ENCODE measurements at regions not wholly inside any gene's neighbourhood (a gene's known extent, or its start where the extent isn't known, plus 50 kb on each side); places are given as distances from the start of the nearest gene placed in this dataset.
A peak's percentile ranks its signal among the peaks of the same experiment; 100 is the strongest.

DNA sequence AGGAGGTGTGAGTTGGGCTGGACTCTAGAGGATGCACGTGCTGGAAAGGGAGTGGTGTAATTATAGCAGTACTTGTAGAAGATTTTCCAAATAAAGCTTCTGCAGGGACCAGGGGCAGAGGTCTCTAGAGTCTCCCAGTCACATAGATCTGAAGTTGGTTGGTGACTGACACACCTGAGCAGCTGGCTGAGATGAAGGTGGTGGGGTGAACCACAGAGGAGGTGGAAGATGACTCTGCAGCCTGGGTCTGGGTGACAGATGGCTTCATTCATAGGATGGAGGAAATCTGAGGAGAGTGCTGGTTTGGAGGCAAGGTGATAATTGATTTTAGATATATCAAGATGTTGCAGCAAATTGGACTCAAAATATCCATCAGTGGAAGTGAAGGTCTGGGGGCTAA, 178.9 kb upstream of the IVNS1ABP start:
- H3K27me3 ChIP-seq (replicated peaks in 2 of 5; ENCODE audit: control insufficient read depth in 4 of 5, insufficient read depth in 5 of 5, low read length in 4 of 5), result no peaks in the 10 kb centered on the region
- ChIA-PET CTCF (no interaction called here), POLR2A (no interaction called here)
- no peaks in the 10 kb centered on the region for H3K36me3 ChIP-seq (ENCODE audit: control insufficient read depth in 4 of 4, insufficient read depth in 4 of 4, low read length in 3 of 4)
- H3K27ac ChIP-seq (ENCODE audit: insufficient read depth in 1 of 2, low read depth in 1 of 2, low read length in 2 of 2, poor library complexity in 1 of 2, severe bottlenecking in 2 of 2), result no peak overlapping the region
- peaks cover 0 to 2% (median 0%) of the 10 kb centered on the region in 5 experiments for H3K9me3 ChIP-seq (ENCODE audit: control extremely low read depth in 1 of 5, control insufficient read depth in 4 of 5, insufficient read depth in 2 of 5, low read depth in 1 of 5, low read length in 4 of 5)
- DNase-seq, result no peak
- peaks cover 4 to 15% (median 5%) of the 10 kb centered on the region in 4 experiments for H3K4me1 ChIP-seq (ENCODE audit: control extremely low read depth in 1 of 4, control insufficient read depth in 4 of 4, insufficient read depth in 4 of 4, low read length in 3 of 4)
- H3K4me3 ChIP-seq (ENCODE audit: control insufficient read depth in 1 of 7, extremely low read depth in 1 of 7, insufficient read depth in 4 of 7, low read depth in 2 of 7, low read length in 6 of 7), result no peak overlapping the region
- 100% methylated on average over 1 of the region's 1 CpG for WGBS (ENCODE audit: insufficient coverage)

DNA sequence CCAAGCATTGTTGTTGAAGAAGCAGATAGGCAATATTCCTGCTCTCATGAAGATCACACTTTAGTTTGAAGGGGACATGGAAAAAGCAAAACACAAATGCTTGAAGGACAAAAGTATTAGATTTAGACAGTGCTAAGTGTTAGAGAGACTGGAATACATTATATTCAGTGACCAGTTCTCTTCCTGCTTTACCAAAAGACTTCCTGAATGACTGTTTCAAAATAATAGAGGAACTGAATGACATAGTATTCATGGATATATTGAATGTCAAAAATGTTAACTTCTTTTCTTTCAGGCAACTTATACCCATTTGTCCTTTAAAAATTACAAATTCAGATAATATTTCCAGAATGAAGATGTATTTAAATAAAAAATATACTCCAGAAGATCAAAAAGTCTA, 178.0 kb upstream of the IVNS1ABP start:
- CTCF ChIA-PET, result interaction anchor here (0.6 kb wide), 2 partner anchors 20 to 23 kb away, joined by 3 read pairs; no protein-coding TSS in a partner anchor
- POLR2A ChIA-PET, result no interaction called here

DNA sequence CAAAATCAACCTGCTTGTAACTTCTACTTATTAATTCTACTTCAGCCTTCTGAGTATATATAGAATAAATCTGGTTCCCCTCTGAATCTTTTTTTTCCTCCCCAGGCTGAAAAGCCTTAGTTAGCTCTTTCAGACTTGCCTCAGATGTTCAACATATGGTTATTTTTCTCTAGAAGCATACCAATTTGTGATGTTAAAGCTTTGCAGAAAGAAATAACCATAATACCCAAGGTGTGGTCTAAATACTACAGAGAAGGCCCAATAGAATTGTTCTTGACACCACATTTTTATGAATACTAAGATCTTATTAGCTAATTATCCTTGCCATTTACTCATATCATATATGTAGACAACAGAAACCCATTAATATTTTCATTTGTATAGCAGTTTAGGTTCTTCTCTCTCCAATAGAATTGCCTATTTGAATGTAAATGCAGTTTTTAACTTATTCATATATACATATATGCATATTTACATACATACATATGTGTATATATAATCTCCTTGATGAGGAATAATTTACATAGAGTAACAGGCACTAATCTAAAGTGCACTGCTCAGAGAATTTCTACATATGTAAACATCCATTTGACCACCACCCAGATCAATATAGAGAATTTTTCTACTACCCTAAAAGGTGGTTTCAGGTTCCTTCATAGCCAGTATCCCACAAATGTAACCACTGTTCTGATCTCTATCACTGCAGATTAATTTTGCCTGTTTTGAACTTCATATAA, 175.2 kb upstream of the IVNS1ABP start:
- ChIA-PET CTCF (interaction anchor here (1.5 to 2.2 kb wide), 3 partner anchors 16 to 178 kb away, joined by 3 to 8 read pairs (median 4); no protein-coding TSS in a partner anchor), POLR2A (no interaction called here)
- DNase-seq, result no peak

More for the DNA sequence above, 178.0 kb upstream of the IVNS1ABP start:
- DNase-seq, result peak in 2 of 3 donors; percentile 42 to 50
- peak overlapping the region in 1 of 7 experiments; percentile 6 for H3K4me3 ChIP-seq (ENCODE audit: control insufficient read depth in 1 of 7, extremely low read depth in 1 of 7, insufficient read depth in 4 of 7, low read depth in 2 of 7, low read length in 6 of 7)
- no peak overlapping the region for H3K27ac ChIP-seq (ENCODE audit: insufficient read depth in 1 of 2, low read depth in 1 of 2, low read length in 2 of 2, poor library complexity in 1 of 2, severe bottlenecking in 2 of 2)
- peaks cover 4 to 15% (median 5%) of the 10 kb centered on the region in 4 experiments for H3K4me1 ChIP-seq (ENCODE audit: control extremely low read depth in 1 of 4, control insufficient read depth in 4 of 4, insufficient read depth in 4 of 4, low read length in 3 of 4)
- no peaks in the 10 kb centered on the region for H3K36me3 ChIP-seq (ENCODE audit: control insufficient read depth in 4 of 4, insufficient read depth in 4 of 4, low read length in 3 of 4)
- H3K9me3 ChIP-seq (ENCODE audit: control extremely low read depth in 1 of 5, control insufficient read depth in 4 of 5, insufficient read depth in 2 of 5, low read depth in 1 of 5, low read length in 4 of 5), result peaks cover 0 to 2% (median 0%) of the 10 kb centered on the region in 5 experiments
- H3K27me3 ChIP-seq (replicated peaks in 2 of 5; ENCODE audit: control insufficient read depth in 4 of 5, insufficient read depth in 5 of 5, low read length in 4 of 5), result no peaks in the 10 kb centered on the region

DNA sequence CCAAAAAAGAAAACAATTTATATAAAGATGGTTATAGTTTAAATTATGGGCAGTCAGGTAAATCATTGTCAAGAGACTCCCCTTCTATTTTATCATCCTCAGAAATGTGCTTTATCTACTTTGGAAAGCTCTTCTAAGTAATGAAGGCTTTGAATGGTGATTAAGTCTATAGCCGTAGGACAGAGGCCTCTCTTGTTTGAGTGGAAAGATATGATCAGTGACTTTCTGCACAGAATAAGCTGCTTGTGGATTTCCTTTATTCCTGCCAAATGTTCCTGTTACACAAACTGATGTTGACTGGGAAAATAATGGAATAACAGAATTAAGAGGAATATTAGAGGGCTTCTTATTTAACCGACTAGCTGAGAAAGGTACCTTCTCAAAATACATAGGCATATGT, 174.6 kb upstream of the IVNS1ABP start:
- Histone ChIP-seq H3K27ac (ENCODE audit: insufficient read depth in 1 of 2, low read depth in 1 of 2, low read length in 2 of 2, poor library complexity in 1 of 2, severe bottlenecking in 2 of 2) (no peak overlapping the region), H3K4me3 (ENCODE audit: control insufficient read depth in 1 of 7, extremely low read depth in 1 of 7, insufficient read depth in 4 of 7, low read depth in 2 of 7, low read length in 6 of 7) (no peak overlapping the region), H3K4me1 (ENCODE audit: control extremely low read depth in 1 of 4, control insufficient read depth in 4 of 4, insufficient read depth in 4 of 4, low read length in 3 of 4) (peaks cover 4 to 22% (median 5%) of the 10 kb centered on the region in 4 experiments), H3K9me3 (ENCODE audit: control extremely low read depth in 1 of 5, control insufficient read depth in 4 of 5, insufficient read depth in 2 of 5, low read depth in 1 of 5, low read length in 4 of 5) (no peaks in the 10 kb centered on the region), H3K36me3 (ENCODE audit: control insufficient read depth in 4 of 4, insufficient read depth in 4 of 4, low read length in 3 of 4) (no peaks in the 10 kb centered on the region), H3K27me3 (replicated peaks in 2 of 5; ENCODE audit: control insufficient read depth in 4 of 5, insufficient read depth in 5 of 5, low read length in 4 of 5) (no peaks in the 10 kb centered on the region)
- 100% methylated on average over 1 of the region's 2 CpGs for WGBS (ENCODE audit: insufficient coverage)
- ChIA-PET CTCF (interaction anchor here (1.5 to 2.2 kb wide), 2 partner anchors 15 to 178 kb away, joined by 4 to 8 read pairs; no protein-coding TSS in a partner anchor), POLR2A (no interaction called here)
- no peak for DNase-seq

More for the DNA sequence above, 175.2 kb upstream of the IVNS1ABP start:
- H3K4me1 ChIP-seq (ENCODE audit: control extremely low read depth in 1 of 4, control insufficient read depth in 4 of 4, insufficient read depth in 4 of 4, low read length in 3 of 4), result peaks cover 4 to 22% (median 5%) of the 10 kb centered on the region in 4 experiments
- no peak overlapping the region for H3K27ac ChIP-seq (ENCODE audit: insufficient read depth in 1 of 2, low read depth in 1 of 2, low read length in 2 of 2, poor library complexity in 1 of 2, severe bottlenecking in 2 of 2)
- H3K4me3 ChIP-seq (ENCODE audit: control insufficient read depth in 1 of 7, extremely low read depth in 1 of 7, insufficient read depth in 4 of 7, low read depth in 2 of 7, low read length in 6 of 7), result no peak overlapping the region
- no peaks in the 10 kb centered on the region for H3K36me3 ChIP-seq (ENCODE audit: control insufficient read depth in 4 of 4, insufficient read depth in 4 of 4, low read length in 3 of 4)
- no peaks in the 10 kb centered on the region for H3K27me3 ChIP-seq (replicated peaks in 2 of 5; ENCODE audit: control insufficient read depth in 4 of 5, insufficient read depth in 5 of 5, low read length in 4 of 5)
- H3K9me3 ChIP-seq (ENCODE audit: control extremely low read depth in 1 of 5, control insufficient read depth in 4 of 5, insufficient read depth in 2 of 5, low read depth in 1 of 5, low read length in 4 of 5), result no peaks in the 10 kb centered on the region

DNA sequence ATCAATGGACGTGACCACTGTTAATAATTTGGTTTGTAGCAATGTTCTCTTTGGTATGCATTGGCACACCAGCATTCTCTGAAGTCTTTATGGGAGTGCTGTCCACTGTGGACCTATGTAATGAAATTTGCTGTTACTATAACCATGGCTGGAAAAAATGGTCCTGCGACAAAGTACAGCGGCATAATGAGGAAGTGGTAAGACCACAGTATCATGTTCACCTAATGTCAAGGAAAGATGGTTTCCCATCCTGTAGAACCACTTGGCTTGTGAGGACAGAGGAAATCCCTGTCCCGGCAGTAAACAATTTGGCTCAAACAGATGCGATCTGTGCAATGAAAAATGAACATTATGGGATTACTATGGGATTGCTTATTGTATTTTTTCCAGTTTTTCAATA, 173.9 kb upstream of the IVNS1ABP start:
- Histone ChIP-seq H3K4me1 (ENCODE audit: control extremely low read depth in 1 of 4, control insufficient read depth in 4 of 4, insufficient read depth in 4 of 4, low read length in 3 of 4) (peaks cover 4 to 19% (median 5%) of the 10 kb centered on the region in 4 experiments), H3K36me3 (ENCODE audit: control insufficient read depth in 4 of 4, insufficient read depth in 4 of 4, low read length in 3 of 4) (no peaks in the 10 kb centered on the region), H3K27me3 (replicated peaks in 2 of 5; ENCODE audit: control insufficient read depth in 4 of 5, insufficient read depth in 5 of 5, low read length in 4 of 5) (no peaks in the 10 kb centered on the region), H3K9me3 (ENCODE audit: control extremely low read depth in 1 of 5, control insufficient read depth in 4 of 5, insufficient read depth in 2 of 5, low read depth in 1 of 5, low read length in 4 of 5) (no peaks in the 10 kb centered on the region), H3K4me3 (ENCODE audit: control insufficient read depth in 1 of 7, extremely low read depth in 1 of 7, insufficient read depth in 4 of 7, low read depth in 2 of 7, low read length in 6 of 7) (no peak overlapping the region), H3K27ac (ENCODE audit: insufficient read depth in 1 of 2, low read depth in 1 of 2, low read length in 2 of 2, poor library complexity in 1 of 2, severe bottlenecking in 2 of 2) (no peak overlapping the region)
- DNase-seq, result peak in 2 of 3 donors; percentile 14 to 33
- ChIA-PET POLR2A (no interaction called here), CTCF (interaction anchor here (2.2 kb wide), 1 partner anchor 179 kb away, joined by 8 read pairs; no protein-coding TSS in a partner anchor)
- 60% methylated on average over 4 of the region's 5 CpGs for WGBS (ENCODE audit: insufficient coverage)

DNA sequence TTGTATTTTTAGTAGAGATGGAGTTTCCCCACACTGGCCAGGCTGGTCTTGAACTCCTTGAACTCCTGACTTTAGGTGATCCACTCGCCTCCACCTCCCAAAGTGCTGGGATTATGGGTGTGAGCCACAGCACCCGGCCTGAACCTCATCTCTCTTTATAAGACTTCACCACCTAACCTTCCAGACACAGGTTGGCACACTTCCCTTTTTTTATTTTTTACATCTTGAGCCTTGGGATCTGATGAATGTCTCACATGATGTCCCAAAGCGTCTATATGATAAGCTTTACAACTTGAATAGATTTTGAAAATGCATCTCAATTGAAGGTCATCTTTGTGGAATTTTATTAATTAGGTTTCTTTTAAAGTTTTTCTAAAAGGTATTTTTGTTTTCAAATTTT, 172.4 kb upstream of the IVNS1ABP start:
- Histone ChIP-seq H3K27ac (ENCODE audit: insufficient read depth in 1 of 2, low read depth in 1 of 2, low read length in 2 of 2, poor library complexity in 1 of 2, severe bottlenecking in 2 of 2) (no peak overlapping the region), H3K4me3 (ENCODE audit: control insufficient read depth in 1 of 7, extremely low read depth in 1 of 7, insufficient read depth in 4 of 7, low read depth in 2 of 7, low read length in 6 of 7) (no peak overlapping the region), H3K9me3 (ENCODE audit: control extremely low read depth in 1 of 5, control insufficient read depth in 4 of 5, insufficient read depth in 2 of 5, low read depth in 1 of 5, low read length in 4 of 5) (no peaks in the 10 kb centered on the region), H3K36me3 (ENCODE audit: control insufficient read depth in 4 of 4, insufficient read depth in 4 of 4, low read length in 3 of 4) (no peaks in the 10 kb centered on the region), H3K4me1 (ENCODE audit: control extremely low read depth in 1 of 4, control insufficient read depth in 4 of 4, insufficient read depth in 4 of 4, low read length in 3 of 4) (peaks cover 0 to 10% (median under 1%) of the 10 kb centered on the region in 4 experiments), H3K27me3 (replicated peaks in 2 of 5; ENCODE audit: control insufficient read depth in 4 of 5, insufficient read depth in 5 of 5, low read length in 4 of 5) (no peaks in the 10 kb centered on the region)
- CTCF ChIA-PET, result interaction anchor here (1.5 kb wide), 1 partner anchor 13 kb away, joined by 3 read pairs; no protein-coding TSS in a partner anchor
- POLR2A ChIA-PET, result no interaction called here
- WGBS (ENCODE audit: insufficient coverage), result 100% methylated on average over 1 of the region's 3 CpGs
- no peak for DNase-seq

DNA sequence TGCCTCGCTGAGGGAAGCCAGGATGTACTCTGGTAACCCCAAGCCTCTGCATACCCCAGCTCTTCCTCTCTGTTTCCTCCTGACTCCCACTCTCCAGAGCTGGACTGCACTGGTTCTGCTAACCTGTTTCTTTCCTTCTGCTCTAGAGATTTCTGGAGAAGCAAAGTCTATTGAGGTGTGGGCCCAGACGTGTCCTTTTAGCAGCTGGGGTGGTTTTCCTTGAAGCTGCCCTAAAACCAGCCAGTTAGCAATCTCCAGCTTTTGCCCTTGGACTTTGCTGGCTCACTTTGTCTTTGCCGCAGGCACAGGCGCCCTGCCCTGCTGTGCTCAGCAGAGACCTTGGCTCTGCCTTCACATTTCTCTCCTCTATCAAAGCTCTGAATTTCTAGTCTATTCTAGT, 171.8 kb upstream of the IVNS1ABP start:
- ChIA-PET CTCF (no interaction called here), POLR2A (no interaction called here)
- WGBS (ENCODE audit: insufficient coverage), result 76% methylated on average over 4 of the region's 4 CpGs
- Histone ChIP-seq H3K36me3 (ENCODE audit: control insufficient read depth in 4 of 4, insufficient read depth in 4 of 4, low read length in 3 of 4) (no peaks in the 10 kb centered on the region), H3K27ac (ENCODE audit: insufficient read depth in 1 of 2, low read depth in 1 of 2, low read length in 2 of 2, poor library complexity in 1 of 2, severe bottlenecking in 2 of 2) (no peak overlapping the region), H3K4me3 (ENCODE audit: control insufficient read depth in 1 of 7, extremely low read depth in 1 of 7, insufficient read depth in 4 of 7, low read depth in 2 of 7, low read length in 6 of 7) (no peak overlapping the region), H3K4me1 (ENCODE audit: control extremely low read depth in 1 of 4, control insufficient read depth in 4 of 4, insufficient read depth in 4 of 4, low read length in 3 of 4) (peaks cover 0 to 16% (median 2%) of the 10 kb centered on the region in 4 experiments), H3K9me3 (ENCODE audit: control extremely low read depth in 1 of 5, control insufficient read depth in 4 of 5, insufficient read depth in 2 of 5, low read depth in 1 of 5, low read length in 4 of 5) (no peaks in the 10 kb centered on the region), H3K27me3 (replicated peaks in 2 of 5; ENCODE audit: control insufficient read depth in 4 of 5, insufficient read depth in 5 of 5, low read length in 4 of 5) (no peaks in the 10 kb centered on the region)
- no peak for DNase-seq
